Endothelial cell of umbilical vein (primary cell): ENCODE measurements at regions not wholly inside any gene's neighbourhood (a gene's known extent, or its start where the extent isn't known, plus 50 kb on each side); places are given as distances from the start of the nearest gene placed in this dataset.

Experiments
- EZH2 ChIP-seq: IDR thresholded peaks from 2 replicates; pipeline ENCODE4 v1.6.1; 2012; ENCODE audit warnings: borderline replicate concordance, low read depth, mild to moderate bottlenecking, moderate library complexity, low read length, inconsistent platforms; ENCODE audit not compliant: severe bottlenecking
- FOS ChIP-seq: IDR thresholded peaks from 2 replicates; pipeline ENCODE4 v1.6.1; 2011; ENCODE audit warnings: mild to moderate bottlenecking, low read length, moderate library complexity, borderline replicate concordance; ENCODE audit not compliant: insufficient read depth
- GATA2 ChIP-seq: IDR thresholded peaks from 2 replicates; pipeline ENCODE4 v1.7.0; 2011; ENCODE audit warnings: low read depth, mild to moderate bottlenecking, moderate library complexity, mixed read lengths, low read length; ENCODE audit not compliant: insufficient read length, insufficient read depth
- MYC ChIP-seq: IDR thresholded peaks from one replicate; pipeline ENCODE4 v1.6.1; 2011; ENCODE audit warnings: mild to moderate bottlenecking, low read depth, low read length
- POLR2A ChIP-seq: IDR thresholded peaks from 2 replicates; pipeline ENCODE4 v1.6.1; 2012; ENCODE audit warnings: low read depth, mild to moderate bottlenecking, control low read depth, low read length
- POLR2AphosphoS5 ChIP-seq: IDR thresholded peaks from 2 replicates; pipeline ENCODE4 v1.6.1; 2012; ENCODE audit warnings: low read depth, mild to moderate bottlenecking, control low read depth, low read length, moderate library complexity; ENCODE audit not compliant: insufficient read depth
- TF ChIP-seq, protein P1 (sequence below), 2 donors: IDR thresholded peaks; 1 replicate in 1 of 2; 2 replicates in 1 of 2; pipeline ENCODE4 v1.5.1; 2011; ENCODE audit warnings: low read length in 2 of 2, mild to moderate bottlenecking in 2 of 2, moderate library complexity in 2 of 2, control low read depth in 1 of 2, inconsistent platforms in 1 of 2, low read depth in 1 of 2; ENCODE audit not compliant: insufficient read depth in 1 of 2; ENCODE audit errors: extremely low read depth in 1 of 2
- TF ChIP-seq, protein P2 (sequence below): IDR thresholded peaks from 2 replicates; pipeline ENCODE4 v1.6.1; 2011; ENCODE audit not compliant: insufficient read depth, insufficient read length

- TF ChIP-seq, protein P1, sequence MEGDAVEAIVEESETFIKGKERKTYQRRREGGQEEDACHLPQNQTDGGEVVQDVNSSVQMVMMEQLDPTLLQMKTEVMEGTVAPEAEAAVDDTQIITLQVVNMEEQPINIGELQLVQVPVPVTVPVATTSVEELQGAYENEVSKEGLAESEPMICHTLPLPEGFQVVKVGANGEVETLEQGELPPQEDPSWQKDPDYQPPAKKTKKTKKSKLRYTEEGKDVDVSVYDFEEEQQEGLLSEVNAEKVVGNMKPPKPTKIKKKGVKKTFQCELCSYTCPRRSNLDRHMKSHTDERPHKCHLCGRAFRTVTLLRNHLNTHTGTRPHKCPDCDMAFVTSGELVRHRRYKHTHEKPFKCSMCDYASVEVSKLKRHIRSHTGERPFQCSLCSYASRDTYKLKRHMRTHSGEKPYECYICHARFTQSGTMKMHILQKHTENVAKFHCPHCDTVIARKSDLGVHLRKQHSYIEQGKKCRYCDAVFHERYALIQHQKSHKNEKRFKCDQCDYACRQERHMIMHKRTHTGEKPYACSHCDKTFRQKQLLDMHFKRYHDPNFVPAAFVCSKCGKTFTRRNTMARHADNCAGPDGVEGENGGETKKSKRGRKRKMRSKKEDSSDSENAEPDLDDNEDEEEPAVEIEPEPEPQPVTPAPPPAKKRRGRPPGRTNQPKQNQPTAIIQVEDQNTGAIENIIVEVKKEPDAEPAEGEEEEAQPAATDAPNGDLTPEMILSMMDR (IDR thresholded peaks at IDR 0.05; ENCODE audit: extremely low read depth in 1 of 2, insufficient read depth in 1 of 2, low read depth in 1 of 2, low read length in 2 of 2): no peak
- TF ChIP-seq FOS (no peak), POLR2A (no peak), POLR2AphosphoS5 (no peak), MYC (no peak), EZH2 (no peak), GATA2 (no peak)
- TF ChIP-seq, protein P2, sequence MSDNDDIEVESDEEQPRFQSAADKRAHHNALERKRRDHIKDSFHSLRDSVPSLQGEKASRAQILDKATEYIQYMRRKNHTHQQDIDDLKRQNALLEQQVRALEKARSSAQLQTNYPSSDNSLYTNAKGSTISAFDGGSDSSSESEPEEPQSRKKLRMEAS: no peak
These were observed 99.7 kb upstream of the PLEKHG7 start for GRCh38 chr12:92602930-92603623.
